ENCODE measurements at regions not wholly inside any gene's neighbourhood (a gene's known extent, or its start where the extent isn't known, plus 50 kb on each side); places are given as distances from the start of the nearest gene placed in this dataset.

DNA sequence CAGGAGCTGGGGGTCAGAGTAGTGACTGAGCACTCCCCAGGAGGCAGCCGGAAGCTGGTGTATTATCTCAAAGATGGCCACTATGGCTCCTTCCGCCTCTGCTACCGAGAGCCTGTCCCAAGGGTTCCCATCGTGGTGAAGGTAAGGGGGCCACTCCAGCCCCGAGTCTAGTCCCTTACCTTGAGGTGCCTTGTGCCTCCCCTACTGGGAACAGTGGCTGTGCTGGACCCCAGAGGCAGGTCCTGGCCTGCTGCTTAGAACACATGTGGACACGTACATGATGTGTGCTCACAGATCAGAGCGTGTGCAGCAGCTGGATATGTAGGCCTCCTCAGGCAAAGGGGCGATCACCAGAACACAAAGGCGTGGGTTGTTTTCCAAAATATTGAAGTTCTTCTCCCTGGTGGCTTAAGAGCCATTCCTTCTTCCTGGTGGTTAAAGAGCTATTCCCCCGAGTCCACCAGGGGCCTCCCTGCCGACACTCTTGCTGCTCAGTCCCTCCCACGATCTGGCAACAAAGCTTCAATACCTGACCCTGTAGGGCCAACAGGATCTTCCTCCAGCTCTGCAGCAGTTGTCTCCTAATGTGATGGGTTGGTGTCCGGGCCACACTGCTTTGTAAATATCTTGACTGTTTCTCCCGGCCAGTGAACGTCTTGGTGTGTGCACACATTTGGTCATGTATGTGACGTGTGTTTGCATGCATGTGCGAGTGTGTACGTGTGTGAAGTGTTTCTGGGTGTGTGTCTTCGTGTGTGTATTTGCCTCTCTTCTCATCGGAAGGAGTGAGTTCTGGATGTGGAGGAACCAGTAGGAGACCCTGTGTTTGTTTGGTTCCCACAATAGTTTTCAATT lies 68.4 kb upstream of the TINAGL1 start (continued):
- TF ChIP-seq, protein P1, sequence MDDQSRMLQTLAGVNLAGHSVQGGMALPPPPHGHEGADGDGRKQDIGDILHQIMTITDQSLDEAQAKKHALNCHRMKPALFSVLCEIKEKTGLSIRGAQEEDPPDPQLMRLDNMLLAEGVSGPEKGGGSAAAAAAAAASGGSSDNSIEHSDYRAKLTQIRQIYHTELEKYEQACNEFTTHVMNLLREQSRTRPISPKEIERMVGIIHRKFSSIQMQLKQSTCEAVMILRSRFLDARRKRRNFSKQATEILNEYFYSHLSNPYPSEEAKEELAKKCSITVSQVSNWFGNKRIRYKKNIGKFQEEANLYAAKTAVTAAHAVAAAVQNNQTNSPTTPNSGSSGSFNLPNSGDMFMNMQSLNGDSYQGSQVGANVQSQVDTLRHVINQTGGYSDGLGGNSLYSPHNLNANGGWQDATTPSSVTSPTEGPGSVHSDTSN (IDR thresholded peaks at IDR 0.05): no peak
- TF ChIP-seq YY1 (IDR thresholded peaks at IDR 0.05; ENCODE audit: low read depth) (no peak), MEF2A (IDR thresholded peaks at IDR 0.05; ENCODE audit: borderline replicate concordance, low read depth) (no peak), RXRA (IDR thresholded peaks at IDR 0.05; ENCODE audit: borderline replicate concordance, low read depth) (no peak), GABPA (IDR thresholded peaks at IDR 0.05; ENCODE audit: low read depth) (no peak), TAF1 (IDR thresholded peaks at IDR 0.05; ENCODE audit: borderline replicate concordance, low read depth, low read length) (no peak), NRF1 (IDR thresholded peaks at IDR 0.05; ENCODE audit: low read depth, low read length) (no peak)

- Histone ChIP-seq H3K27me3 (ENCODE audit: insufficient read depth) (no peaks in the 10 kb centered on the region; the same call in 1 of the 2 replicates), H3K4me3 (ENCODE audit: low read depth in 2 of 2, low read length in 1 of 2) (no peak overlapping the region), H3K27ac (ENCODE audit: low read depth in 2 of 2, low read length in 1 of 2) (no peak overlapping the region), H3K4me1 (ENCODE audit: control insufficient read depth in 1 of 2, insufficient read depth in 2 of 2, low read depth in 1 of 2, low read length in 1 of 2) (no peaks in the 10 kb centered on the region), H3K9me2 (no peaks in the 10 kb centered on the region), H3K4me2 (no peak overlapping the region), H4K20me1 (ENCODE audit: insufficient read depth) (no peaks in the 10 kb centered on the region), H2AFZ (ENCODE audit: low read depth) (no peak overlapping the region), H3K36me3 (replicated peaks in 1 of 2; ENCODE audit: control insufficient read depth in 1 of 2, insufficient read depth in 2 of 2, low read length in 1 of 2) (no peaks in the 10 kb centered on the region), H3K9ac (no peak overlapping the region), H3K79me2 (ENCODE audit: insufficient read depth) (no peaks in the 10 kb centered on the region), H3K9me3 (no peaks in the 10 kb centered on the region), H3F3A (replicated peaks; ENCODE audit: insufficient read depth) (no peaks in the 10 kb centered on the region)
- ChIA-PET CTCF (interaction anchor here (1.0 kb wide), 1 partner anchor 11 kb away, joined by 3 read pairs; no protein-coding TSS in a partner anchor), POLR2A (no interaction called here)
- no peak for DNase-seq
- TF ChIP-seq, protein P2, sequence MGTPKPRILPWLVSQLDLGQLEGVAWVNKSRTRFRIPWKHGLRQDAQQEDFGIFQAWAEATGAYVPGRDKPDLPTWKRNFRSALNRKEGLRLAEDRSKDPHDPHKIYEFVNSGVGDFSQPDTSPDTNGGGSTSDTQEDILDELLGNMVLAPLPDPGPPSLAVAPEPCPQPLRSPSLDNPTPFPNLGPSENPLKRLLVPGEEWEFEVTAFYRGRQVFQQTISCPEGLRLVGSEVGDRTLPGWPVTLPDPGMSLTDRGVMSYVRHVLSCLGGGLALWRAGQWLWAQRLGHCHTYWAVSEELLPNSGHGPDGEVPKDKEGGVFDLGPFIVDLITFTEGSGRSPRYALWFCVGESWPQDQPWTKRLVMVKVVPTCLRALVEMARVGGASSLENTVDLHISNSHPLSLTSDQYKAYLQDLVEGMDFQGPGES (IDR thresholded peaks at IDR 0.05; ENCODE audit: low read depth, low read length): no peak
- no peak for TF ChIP-seq REST (IDR thresholded peaks at IDR 0.05; ENCODE audit: low read depth, low read length)
- TF ChIP-seq SMC3 (IDR thresholded peaks at IDR 0.05; ENCODE audit: low read depth, low read length): no peak
- no peak for TF ChIP-seq MEF2A (IDR thresholded peaks at IDR 0.05; ENCODE audit: borderline replicate concordance, low read depth)
- TF ChIP-seq RCOR1 (IDR thresholded peaks at IDR 0.05; ENCODE audit: low read length): no peak
- TF ChIP-seq CHD2 (IDR thresholded peaks at IDR 0.05; ENCODE audit: low read length, partially characterized antibody): no peak
- no peak for TF ChIP-seq FOXM1 (IDR thresholded peaks at IDR 0.05; ENCODE audit: low read depth)
- TF ChIP-seq RFX5 (IDR thresholded peaks at IDR 0.05; ENCODE audit: low read length): no peak
- TF ChIP-seq ELF1 (IDR thresholded peaks at IDR 0.05): no peak
- TF ChIP-seq FOXJ3 (CRISPR knock-in tag; IDR thresholded peaks at IDR 0.05): no peak
- no peak for TF ChIP-seq TEAD4 (IDR thresholded peaks at IDR 0.05; ENCODE audit: borderline replicate concordance, insufficient read depth)
- no peak for TF ChIP-seq MAX (IDR thresholded peaks at IDR 0.05; ENCODE audit: low read depth)
- TF ChIP-seq RXRA (IDR thresholded peaks at IDR 0.05; ENCODE audit: borderline replicate concordance, low read depth): no peak
- WGBS (ENCODE audit: low lambda C conversion rate): 71% methylated on average over 5 of the region's 7 CpGs
Observed at GRCh38 chr1:31509124-31510072, 66.9 kb upstream of the TINAGL1 start.

Data from SK-N-SH (cell line).